Endothelial cell (in vitro differentiated cells): ENCODE measurements at regions not wholly inside any gene's neighbourhood (a gene's known extent, or its start where the extent isn't known, plus 50 kb on each side); places are given as distances from the start of the nearest gene placed in this dataset.

Experiments
- DNase-seq: peaks from one replicate; pipeline ENCODE4 v3.0.0; 2021; ENCODE audit warnings: low spot score
- H3K27ac Mint-ChIP-seq: one replicate; pipeline ENCODE4 v1.8.0; 2021; ENCODE audit warnings: mixed read lengths, inconsistent platforms; ENCODE audit not compliant: unreplicated experiment
- H3K27me3 Mint-ChIP-seq: one replicate; pipeline ENCODE4 v1.8.0; 2021; ENCODE audit warnings: mild to moderate bottlenecking, moderate library complexity, mixed read lengths, inconsistent platforms; ENCODE audit not compliant: unreplicated experiment
- H3K36me3 Mint-ChIP-seq: one replicate; pipeline ENCODE4 v1.8.0; 2021; ENCODE audit warnings: mild to moderate bottlenecking, low read depth, mixed read lengths, inconsistent platforms; ENCODE audit not compliant: unreplicated experiment
- H3K4me1 Mint-ChIP-seq: one replicate; pipeline ENCODE4 v1.8.0; 2021; ENCODE audit warnings: mild to moderate bottlenecking, mixed read lengths, inconsistent platforms; ENCODE audit not compliant: unreplicated experiment
- H3K4me3 Mint-ChIP-seq: one replicate; pipeline ENCODE4 v1.8.0; 2021; ENCODE audit warnings: mild to moderate bottlenecking, mixed read lengths, inconsistent platforms; ENCODE audit not compliant: unreplicated experiment
- H3K9me3 Mint-ChIP-seq: one replicate; pipeline ENCODE4 v1.8.0; 2021; ENCODE audit warnings: mixed read lengths, inconsistent platforms; ENCODE audit not compliant: unreplicated experiment
- TF ChIP-seq, protein P1 (sequence below): fragments of 200-600 bp; sonication (generic); IDR thresholded peaks from one replicate; pipeline ENCODE4 v1.5.0; 2021; ENCODE audit warnings: antibody characterized with exemption; ENCODE audit not compliant: unreplicated experiment

DNA sequence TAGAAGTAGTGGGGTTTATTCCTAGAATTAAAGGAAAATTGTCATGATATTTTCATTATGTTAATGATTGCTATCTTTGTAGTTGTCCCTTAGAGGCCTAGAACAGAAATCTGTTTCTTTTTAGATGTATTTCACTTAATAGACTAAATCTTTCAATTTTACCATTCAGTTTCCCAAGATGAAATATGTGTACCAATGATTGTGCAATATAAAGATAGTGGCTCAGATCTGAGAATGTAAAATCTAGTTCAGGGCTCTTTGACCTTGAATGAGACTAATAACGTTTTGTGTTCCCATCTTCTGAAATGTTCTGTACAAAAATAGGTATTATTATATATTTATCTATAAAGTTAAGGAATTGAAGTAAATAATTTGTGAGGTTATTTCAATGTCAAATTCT, 947.9 kb downstream of the DTWD2 start:
- no peaks in the 10 kb centered on the region for H3K27me3 Mint-ChIP-seq
- no peaks in the 10 kb centered on the region for H3K36me3 Mint-ChIP-seq
- peaks cover 5% of the 10 kb centered on the region for H3K4me1 Mint-ChIP-seq
- TF ChIP-seq, protein P1, sequence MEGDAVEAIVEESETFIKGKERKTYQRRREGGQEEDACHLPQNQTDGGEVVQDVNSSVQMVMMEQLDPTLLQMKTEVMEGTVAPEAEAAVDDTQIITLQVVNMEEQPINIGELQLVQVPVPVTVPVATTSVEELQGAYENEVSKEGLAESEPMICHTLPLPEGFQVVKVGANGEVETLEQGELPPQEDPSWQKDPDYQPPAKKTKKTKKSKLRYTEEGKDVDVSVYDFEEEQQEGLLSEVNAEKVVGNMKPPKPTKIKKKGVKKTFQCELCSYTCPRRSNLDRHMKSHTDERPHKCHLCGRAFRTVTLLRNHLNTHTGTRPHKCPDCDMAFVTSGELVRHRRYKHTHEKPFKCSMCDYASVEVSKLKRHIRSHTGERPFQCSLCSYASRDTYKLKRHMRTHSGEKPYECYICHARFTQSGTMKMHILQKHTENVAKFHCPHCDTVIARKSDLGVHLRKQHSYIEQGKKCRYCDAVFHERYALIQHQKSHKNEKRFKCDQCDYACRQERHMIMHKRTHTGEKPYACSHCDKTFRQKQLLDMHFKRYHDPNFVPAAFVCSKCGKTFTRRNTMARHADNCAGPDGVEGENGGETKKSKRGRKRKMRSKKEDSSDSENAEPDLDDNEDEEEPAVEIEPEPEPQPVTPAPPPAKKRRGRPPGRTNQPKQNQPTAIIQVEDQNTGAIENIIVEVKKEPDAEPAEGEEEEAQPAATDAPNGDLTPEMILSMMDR, result no peak
- H3K27ac Mint-ChIP-seq, result no peak overlapping the region
- DNase-seq, result no peak
- no peak overlapping the region for H3K4me3 Mint-ChIP-seq
- no peaks in the 10 kb centered on the region for H3K9me3 Mint-ChIP-seq

DNA sequence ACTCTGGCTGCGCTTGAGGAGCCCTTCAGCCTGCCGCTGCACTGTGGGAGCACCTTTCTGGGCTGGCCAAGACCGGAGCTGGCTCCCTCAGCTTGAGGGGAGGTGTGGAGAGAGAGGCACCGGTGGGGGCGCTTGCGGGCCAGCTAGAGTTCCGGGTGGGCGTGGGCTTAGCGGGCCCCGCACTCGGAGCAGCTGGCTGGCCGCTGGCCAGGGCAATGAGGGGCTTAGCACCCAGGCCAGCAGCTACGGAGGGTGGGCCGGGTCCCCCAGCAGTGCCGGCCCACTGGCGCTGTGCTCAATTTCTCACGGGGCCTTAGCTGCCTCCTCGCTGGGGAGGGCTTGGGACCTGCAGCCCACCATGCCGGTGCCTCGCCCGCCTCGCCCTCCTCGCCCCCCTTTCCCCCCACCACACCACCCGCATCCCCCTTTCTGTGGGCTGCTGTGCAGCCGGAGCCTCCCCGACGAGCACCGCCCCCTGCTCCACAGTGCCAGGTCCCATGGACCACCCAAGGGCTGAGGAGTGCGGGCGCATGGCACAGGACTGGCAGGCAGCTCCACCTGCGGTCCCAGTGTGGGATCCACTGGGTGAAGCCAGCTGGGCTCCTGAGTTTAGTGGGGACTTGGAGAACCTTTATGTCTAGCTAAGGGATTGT, 954.5 kb downstream of the DTWD2 start:
- TF ChIP-seq, protein P1, result no peak
- no peaks in the 10 kb centered on the region for H3K4me1 Mint-ChIP-seq
- peaks cover 3% of the 10 kb centered on the region for H3K36me3 Mint-ChIP-seq
- no peaks in the 10 kb centered on the region for H3K27me3 Mint-ChIP-seq
- no peak for DNase-seq
- no peak overlapping the region for H3K27ac Mint-ChIP-seq
- no peak overlapping the region for H3K4me3 Mint-ChIP-seq
- peaks cover 4% of the 10 kb centered on the region for H3K9me3 Mint-ChIP-seq

DNA sequence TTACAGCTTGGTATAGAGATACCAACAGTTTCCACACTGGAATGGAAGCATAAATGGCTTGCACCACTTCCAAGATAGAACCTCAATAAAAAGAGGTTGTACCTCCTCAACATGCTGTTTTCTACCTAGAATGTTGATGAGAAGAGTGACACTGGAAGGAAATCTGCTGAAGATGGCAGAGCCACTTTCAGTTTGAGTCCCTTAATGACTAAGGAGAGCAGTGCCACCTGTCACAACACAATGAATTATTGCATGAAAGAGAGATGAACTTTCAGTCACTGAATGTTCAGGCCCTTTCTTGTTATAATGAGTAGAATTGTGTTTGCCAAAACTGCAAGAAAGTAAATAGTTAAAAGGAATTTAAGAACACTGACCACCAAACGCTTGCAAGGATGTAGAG, 958.5 kb downstream of the DTWD2 start:
- no peak overlapping the region for H3K27ac Mint-ChIP-seq
- no peak for DNase-seq
- no peaks in the 10 kb centered on the region for H3K27me3 Mint-ChIP-seq
- H3K9me3 Mint-ChIP-seq, result peaks cover 4% of the 10 kb centered on the region
- no peak overlapping the region for H3K4me3 Mint-ChIP-seq
- TF ChIP-seq, protein P1, result no peak
- peaks cover 3% of the 10 kb centered on the region for H3K36me3 Mint-ChIP-seq
- no peaks in the 10 kb centered on the region for H3K4me1 Mint-ChIP-seq

DNA sequence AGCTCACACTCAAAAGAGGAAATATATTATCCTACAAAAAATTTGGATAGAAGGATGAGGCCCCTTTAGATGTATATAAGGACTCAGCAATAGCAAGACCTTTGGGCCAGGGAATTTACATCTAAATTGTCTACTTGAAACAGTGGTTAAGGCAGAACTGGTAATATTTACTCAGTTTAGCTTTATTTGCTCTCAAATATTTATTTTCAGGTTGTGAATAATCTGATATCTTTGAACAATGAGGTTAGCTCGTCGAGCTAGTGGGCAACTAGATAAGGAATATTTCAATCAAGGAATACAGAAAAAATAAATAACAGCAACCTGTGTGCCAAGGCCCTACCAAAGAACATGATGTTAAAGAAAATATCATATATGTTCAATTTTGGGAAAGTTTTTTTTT, 966.3 kb downstream of the DTWD2 start:
- H3K27me3 Mint-ChIP-seq, result peaks cover 2% of the 10 kb centered on the region
- no peak overlapping the region for H3K4me3 Mint-ChIP-seq
- H3K36me3 Mint-ChIP-seq, result no peaks in the 10 kb centered on the region
- no peaks in the 10 kb centered on the region for H3K4me1 Mint-ChIP-seq
- no peak overlapping the region for H3K27ac Mint-ChIP-seq
- H3K9me3 Mint-ChIP-seq, result no peaks in the 10 kb centered on the region
- DNase-seq, result no peak
- TF ChIP-seq, protein P1, result no peak

DNA sequence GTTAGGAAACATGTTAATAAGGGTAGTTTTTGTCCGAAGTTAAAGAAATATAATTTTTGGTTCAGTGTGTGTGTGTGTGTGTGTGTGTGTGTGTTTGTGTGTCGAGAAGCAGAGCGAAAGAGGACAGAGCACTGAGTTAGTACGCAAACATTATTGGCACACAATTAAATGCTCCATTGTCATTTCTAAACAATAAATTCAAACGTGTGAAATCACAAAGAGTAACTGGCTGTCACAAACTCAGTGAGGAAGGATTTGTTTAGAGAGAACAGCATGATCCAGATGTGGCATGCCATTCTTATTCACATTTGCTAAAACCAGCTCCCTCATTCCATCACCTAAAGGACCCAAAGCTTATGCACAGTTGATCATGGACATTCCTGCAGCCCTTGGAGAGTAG, 970.8 kb downstream of the DTWD2 start:
- TF ChIP-seq, protein P1, result no peak
- no peaks in the 10 kb centered on the region for H3K9me3 Mint-ChIP-seq
- no peak overlapping the region for H3K4me3 Mint-ChIP-seq
- no peaks in the 10 kb centered on the region for H3K4me1 Mint-ChIP-seq
- no peak for DNase-seq
- no peaks in the 10 kb centered on the region for H3K36me3 Mint-ChIP-seq
- no peak overlapping the region for H3K27ac Mint-ChIP-seq
- peaks cover 2% of the 10 kb centered on the region for H3K27me3 Mint-ChIP-seq
